ENCODE measurements at regions not wholly inside any gene's neighbourhood (a gene's known extent, or its start where the extent isn't known, plus 50 kb on each side); places are given as distances from the start of the nearest gene placed in this dataset.
"Not testable (repeated sequence)": the region's sequence is repeated elsewhere in the genome, so short reads cannot be mapped to it uniquely, and the experiment has no call there.

GRCh38 chr7:156522801-156523200, 117.8 kb upstream of the RNF32 start:
- no peak overlapping the region for H3K9ac ChIP-seq (ENCODE audit: insufficient read depth, low read length)
- H2AFZ ChIP-seq (ENCODE audit: low read length): no peak overlapping the region
- H3K36me3 ChIP-seq (ENCODE audit: control insufficient read depth, insufficient read depth, low read length): no peaks in the 10 kb centered on the region
- H3K4me1 ChIP-seq (ENCODE audit: control insufficient read depth, extremely low read depth, insufficient read depth, low read length): no peaks in the 10 kb centered on the region
- TF ChIP-seq, protein P1, sequence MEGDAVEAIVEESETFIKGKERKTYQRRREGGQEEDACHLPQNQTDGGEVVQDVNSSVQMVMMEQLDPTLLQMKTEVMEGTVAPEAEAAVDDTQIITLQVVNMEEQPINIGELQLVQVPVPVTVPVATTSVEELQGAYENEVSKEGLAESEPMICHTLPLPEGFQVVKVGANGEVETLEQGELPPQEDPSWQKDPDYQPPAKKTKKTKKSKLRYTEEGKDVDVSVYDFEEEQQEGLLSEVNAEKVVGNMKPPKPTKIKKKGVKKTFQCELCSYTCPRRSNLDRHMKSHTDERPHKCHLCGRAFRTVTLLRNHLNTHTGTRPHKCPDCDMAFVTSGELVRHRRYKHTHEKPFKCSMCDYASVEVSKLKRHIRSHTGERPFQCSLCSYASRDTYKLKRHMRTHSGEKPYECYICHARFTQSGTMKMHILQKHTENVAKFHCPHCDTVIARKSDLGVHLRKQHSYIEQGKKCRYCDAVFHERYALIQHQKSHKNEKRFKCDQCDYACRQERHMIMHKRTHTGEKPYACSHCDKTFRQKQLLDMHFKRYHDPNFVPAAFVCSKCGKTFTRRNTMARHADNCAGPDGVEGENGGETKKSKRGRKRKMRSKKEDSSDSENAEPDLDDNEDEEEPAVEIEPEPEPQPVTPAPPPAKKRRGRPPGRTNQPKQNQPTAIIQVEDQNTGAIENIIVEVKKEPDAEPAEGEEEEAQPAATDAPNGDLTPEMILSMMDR (conservative IDR thresholded peaks at IDR 0.05 in 1 of 2, IDR thresholded peaks at IDR 0.05 in 1 of 2; ENCODE audit: low read depth in 1 of 2, low read length in 2 of 2): no peak
- TF ChIP-seq EZH2 (IDR thresholded peaks at IDR 0.05; ENCODE audit: low read length, missing control alignments): no peak
- H3K79me2 ChIP-seq (ENCODE audit: control insufficient read depth, insufficient read depth, low read length): no peaks in the 10 kb centered on the region
- no peaks in the 10 kb centered on the region for H4K20me1 ChIP-seq (ENCODE audit: control insufficient read depth, extremely low read depth, insufficient read depth, low read length)
- no peaks in the 10 kb centered on the region for H3K9me3 ChIP-seq (ENCODE audit: control insufficient read depth, insufficient read depth, low read depth, low read length)
- no peak overlapping the region for H3K4me2 ChIP-seq (ENCODE audit: extremely low read depth, insufficient read depth, low read length)
- H3K4me3 ChIP-seq (replicated peaks in 1 of 4; ENCODE audit: control extremely low read depth in 1 of 4, insufficient read depth in 1 of 4, low read depth in 3 of 4, low read length in 4 of 4): no peak overlapping the region
- no peak for DNase-seq (ENCODE audit: low read depth in 2 of 2)
- H3K27ac ChIP-seq (ENCODE audit: insufficient read depth, low read length): no peak overlapping the region
- no peaks in the 10 kb centered on the region for H3K27me3 ChIP-seq (ENCODE audit: control insufficient read depth, insufficient read depth, low read length)

- Histone ChIP-seq H3K36me3 (ENCODE audit: control insufficient read depth, insufficient read depth, low read length) (no peaks in the 10 kb centered on the region), H3K27ac (ENCODE audit: insufficient read depth, low read length) (no peak overlapping the region), H3K27me3 (ENCODE audit: control insufficient read depth, insufficient read depth, low read length) (no peaks in the 10 kb centered on the region), H3K4me3 (replicated peaks in 1 of 4; ENCODE audit: control extremely low read depth in 1 of 4, insufficient read depth in 1 of 4, low read depth in 3 of 4, low read length in 4 of 4) (no peak overlapping the region), H3K9ac (ENCODE audit: insufficient read depth, low read length) (no peak overlapping the region), H2AFZ (ENCODE audit: low read length) (no peak overlapping the region), H3K9me3 (ENCODE audit: control insufficient read depth, insufficient read depth, low read depth, low read length) (no peaks in the 10 kb centered on the region), H3K4me2 (ENCODE audit: extremely low read depth, insufficient read depth, low read length) (no peak overlapping the region), H3K79me2 (ENCODE audit: control insufficient read depth, insufficient read depth, low read length) (no peaks in the 10 kb centered on the region), H3K4me1 (ENCODE audit: control insufficient read depth, extremely low read depth, insufficient read depth, low read length) (no peaks in the 10 kb centered on the region), H4K20me1 (ENCODE audit: control insufficient read depth, extremely low read depth, insufficient read depth, low read length) (no peaks in the 10 kb centered on the region)
- no peak for DNase-seq (ENCODE audit: low read depth in 2 of 2)
- no peak for TF ChIP-seq EZH2 (IDR thresholded peaks at IDR 0.05; ENCODE audit: low read length, missing control alignments)
- TF ChIP-seq, protein P1 (conservative IDR thresholded peaks at IDR 0.05 in 1 of 2, IDR thresholded peaks at IDR 0.05 in 1 of 2; ENCODE audit: low read depth in 1 of 2, low read length in 2 of 2): no peak
These were observed 121.5 kb upstream of the RNF32 start for GRCh38 chr7:156519070-156519469.

DNA sequence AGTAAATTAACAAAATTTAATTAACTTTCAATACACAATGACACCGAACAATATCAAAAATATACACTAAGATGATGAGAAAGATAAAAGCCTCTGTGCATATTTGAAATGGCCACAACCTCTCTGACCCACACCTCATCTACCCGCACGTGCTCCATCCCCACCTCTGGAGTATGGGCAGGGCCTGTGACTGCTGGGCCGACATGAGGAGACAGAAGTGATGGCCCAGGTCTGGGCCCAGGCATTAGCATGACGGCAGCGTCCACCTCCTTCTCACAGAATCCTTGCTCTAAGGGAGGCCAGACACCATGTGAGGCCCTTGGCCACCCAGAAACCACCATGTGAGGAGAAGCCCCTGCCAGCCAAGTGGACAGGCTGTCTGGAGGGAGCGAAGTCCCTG, 122.1 kb upstream of the RNF32 start:
- H3K4me2 ChIP-seq (ENCODE audit: extremely low read depth, insufficient read depth, low read length): no peak overlapping the region
- no peaks in the 10 kb centered on the region for H3K4me1 ChIP-seq (ENCODE audit: control insufficient read depth, extremely low read depth, insufficient read depth, low read length)
- no peaks in the 10 kb centered on the region for H4K20me1 ChIP-seq (ENCODE audit: control insufficient read depth, extremely low read depth, insufficient read depth, low read length)
- DNase-seq (ENCODE audit: low read depth in 2 of 2): no peak
- no peak overlapping the region for H3K4me3 ChIP-seq (replicated peaks in 1 of 4; ENCODE audit: control extremely low read depth in 1 of 4, insufficient read depth in 1 of 4, low read depth in 3 of 4, low read length in 4 of 4)
- H2AFZ ChIP-seq (ENCODE audit: low read length): no peak overlapping the region
- H3K36me3 ChIP-seq (ENCODE audit: control insufficient read depth, insufficient read depth, low read length): no peaks in the 10 kb centered on the region
- no peaks in the 10 kb centered on the region for H3K9me3 ChIP-seq (ENCODE audit: control insufficient read depth, insufficient read depth, low read depth, low read length)
- no peak for TF ChIP-seq EZH2 (IDR thresholded peaks at IDR 0.05; ENCODE audit: low read length, missing control alignments)
- TF ChIP-seq, protein P1 (conservative IDR thresholded peaks at IDR 0.05 in 1 of 2, IDR thresholded peaks at IDR 0.05 in 1 of 2; ENCODE audit: low read depth in 1 of 2, low read length in 2 of 2): no peak
- no peaks in the 10 kb centered on the region for H3K79me2 ChIP-seq (ENCODE audit: control insufficient read depth, insufficient read depth, low read length)
- H3K9ac ChIP-seq (ENCODE audit: insufficient read depth, low read length): no peak overlapping the region
- H3K27me3 ChIP-seq (ENCODE audit: control insufficient read depth, insufficient read depth, low read length): no peaks in the 10 kb centered on the region
- H3K27ac ChIP-seq (ENCODE audit: insufficient read depth, low read length): no peak overlapping the region

DNA sequence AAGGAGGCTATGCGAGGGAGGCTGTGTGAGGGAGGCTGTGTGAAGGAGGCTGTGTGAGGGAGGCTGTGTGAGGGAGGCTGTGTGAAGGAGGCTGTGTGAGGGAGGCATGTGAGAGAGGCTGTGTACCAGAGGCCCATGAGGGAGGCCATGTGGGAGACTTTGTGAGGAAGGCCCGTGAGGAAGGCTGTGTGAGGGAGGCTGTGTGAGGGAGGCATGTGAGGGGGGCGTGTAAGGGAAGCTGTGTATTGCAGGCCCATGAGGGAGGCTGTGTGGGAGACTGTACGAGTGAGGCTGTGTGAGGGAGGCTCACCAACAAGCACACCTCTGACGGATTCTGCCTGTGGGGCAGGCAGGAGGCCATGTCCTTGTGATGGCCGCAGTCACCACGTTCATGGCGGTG, 122.7 kb upstream of the RNF32 start:
- H3K9ac ChIP-seq (ENCODE audit: insufficient read depth, low read length); H3K9me3 ChIP-seq (ENCODE audit: control insufficient read depth, insufficient read depth, low read depth, low read length); H3K4me2 ChIP-seq (ENCODE audit: extremely low read depth, insufficient read depth, low read length); H3K27ac ChIP-seq (ENCODE audit: insufficient read depth, low read length); H2AFZ ChIP-seq (ENCODE audit: low read length); H3K36me3 ChIP-seq (ENCODE audit: control insufficient read depth, insufficient read depth, low read length); H3K4me3 ChIP-seq (replicated peaks in 1 of 4; ENCODE audit: control extremely low read depth in 1 of 4, insufficient read depth in 1 of 4, low read depth in 3 of 4, low read length in 4 of 4); DNase-seq (ENCODE audit: low read depth in 2 of 2); H3K4me1 ChIP-seq (ENCODE audit: control insufficient read depth, extremely low read depth, insufficient read depth, low read length); H4K20me1 ChIP-seq (ENCODE audit: control insufficient read depth, extremely low read depth, insufficient read depth, low read length); H3K79me2 ChIP-seq (ENCODE audit: control insufficient read depth, insufficient read depth, low read length); H3K27me3 ChIP-seq (ENCODE audit: control insufficient read depth, insufficient read depth, low read length): not testable (repeated sequence)
